IPS DF 6.9 (cell line): ENCODE measurements at regions not wholly inside any gene's neighbourhood (a gene's known extent, or its start where the extent isn't known, plus 50 kb on each side); places are given as distances from the start of the nearest gene placed in this dataset.

Source experiments
- DNase-seq: peaks from one replicate; pipeline ENCODE4 v3.0.0-alpha.2; 2013; ENCODE audit warnings: low read depth, low spot score
- H3K27ac ChIP-seq: one replicate; pipeline ENCODE4 v1.5.1; 2013; ENCODE audit warnings: low read length, control low read depth
- H3K27me3 ChIP-seq: 2 replicates; pipeline ENCODE4 v1.6.1; 2013; ENCODE audit warnings: mild to moderate bottlenecking, low read length; ENCODE audit not compliant: control insufficient read depth, insufficient read depth
- H3K36me3 ChIP-seq: 2 replicates; pipeline ENCODE4 v1.6.1; 2013; ENCODE audit warnings: low read length; ENCODE audit not compliant: control insufficient read depth, insufficient read depth
- H3K4me1 ChIP-seq: 2 replicates; pipeline ENCODE4 v1.6.1; 2013; ENCODE audit warnings: low read length; ENCODE audit not compliant: control insufficient read depth, insufficient read depth
- H3K4me3 ChIP-seq: 2 replicates; pipeline ENCODE4 v1.5.1; 2013; ENCODE audit warnings: mild to moderate bottlenecking, low read length
- H3K9me3 ChIP-seq: 2 replicates; pipeline ENCODE4 v1.6.1; 2013; ENCODE audit warnings: low read length, inconsistent platforms; ENCODE audit not compliant: control insufficient read depth, insufficient read depth
- WGBS: extraction: QIAGEN DNeasy Blood & Tissue Kit; methylation state at CpG from one replicate; pipeline ENCODE4 v1.1.7; 2013; ENCODE audit warnings: mixed read lengths, missing lambda C conversion rate; ENCODE audit not compliant: insufficient read length, insufficient coverage; 5-methylcytosine and 5-hydroxymethylcytosine counted together

GRCh38 chr3:102660653-102661052 is 225.8 kb downstream of the ZPLD1 start:
- no peak overlapping the region for H3K4me3 ChIP-seq
- no peaks in the 10 kb centered on the region for H3K9me3 ChIP-seq
- DNase-seq: no peak
- H3K4me1 ChIP-seq: no peaks in the 10 kb centered on the region
- H3K27me3 ChIP-seq: no peaks in the 10 kb centered on the region
- H3K27ac ChIP-seq: no peak overlapping the region
- no peaks in the 10 kb centered on the region for H3K36me3 ChIP-seq
- no CpG with 5 or more reads among the region's 3 CpGs for WGBS

DNA sequence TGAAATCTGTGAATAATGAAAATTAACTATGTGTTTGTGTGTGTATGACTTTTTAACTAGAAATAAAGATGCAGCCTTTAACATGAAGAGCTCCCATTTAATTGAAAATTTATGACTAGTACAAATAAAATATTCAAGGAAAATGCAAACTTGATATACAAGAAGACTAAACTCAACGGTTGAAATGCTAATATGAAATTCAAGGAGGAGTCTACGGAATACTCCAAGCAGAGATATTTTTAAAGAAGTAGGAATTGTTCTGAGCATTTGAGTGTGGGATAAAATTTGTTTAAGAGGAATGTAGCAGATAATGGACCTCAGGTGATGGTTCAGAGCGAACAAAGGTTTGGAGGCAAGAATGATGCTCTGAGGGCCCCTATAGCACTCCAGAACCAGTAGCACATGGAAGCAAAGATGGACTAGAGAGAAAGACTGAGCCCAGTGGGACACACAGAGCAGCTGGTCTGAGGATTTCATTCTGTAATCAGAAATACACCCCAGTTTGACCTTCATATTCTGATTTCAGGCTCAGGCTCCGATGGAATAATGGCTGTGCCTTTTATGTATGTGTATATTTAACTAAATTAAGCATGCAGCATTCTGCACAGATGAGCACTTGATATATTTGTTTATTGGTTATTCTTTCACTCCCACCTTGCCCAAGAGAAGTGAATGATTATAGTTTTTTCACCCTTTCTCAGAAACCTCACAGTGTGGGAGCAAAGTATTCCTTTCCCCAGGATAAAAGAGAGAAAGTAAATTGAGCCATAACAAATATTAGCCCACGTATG is 227.1 kb downstream of the ZPLD1 start:
- Histone ChIP-seq H3K4me3 (no peak overlapping the region), H3K27ac (no peak overlapping the region), H3K9me3 (no peaks in the 10 kb centered on the region), H3K4me1 (no peaks in the 10 kb centered on the region), H3K27me3 (no peaks in the 10 kb centered on the region), H3K36me3 (no peaks in the 10 kb centered on the region)
- WGBS: no CpG with 5 or more reads among the region's 5 CpGs
- DNase-seq: no peak

- no peak for DNase-seq
- Histone ChIP-seq H3K36me3 (no peaks in the 10 kb centered on the region), H3K9me3 (no peaks in the 10 kb centered on the region), H3K27me3 (no peaks in the 10 kb centered on the region), H3K27ac (no peak overlapping the region), H3K4me1 (no peaks in the 10 kb centered on the region), H3K4me3 (no peak overlapping the region)
These were observed 227.6 kb downstream of the ZPLD1 start for GRCh38 chr3:102662498-102662772.

GRCh38 chr3:102664126-102664525 is 229.3 kb downstream of the ZPLD1 start:
- WGBS: no CpG with 5 or more reads among the region's 6 CpGs
- H3K36me3 ChIP-seq: no peaks in the 10 kb centered on the region
- H3K4me1 ChIP-seq: no peaks in the 10 kb centered on the region
- H3K4me3 ChIP-seq: no peak overlapping the region
- H3K27ac ChIP-seq: no peak overlapping the region
- H3K9me3 ChIP-seq: no peaks in the 10 kb centered on the region
- no peaks in the 10 kb centered on the region for H3K27me3 ChIP-seq
- DNase-seq: no peak

DNA sequence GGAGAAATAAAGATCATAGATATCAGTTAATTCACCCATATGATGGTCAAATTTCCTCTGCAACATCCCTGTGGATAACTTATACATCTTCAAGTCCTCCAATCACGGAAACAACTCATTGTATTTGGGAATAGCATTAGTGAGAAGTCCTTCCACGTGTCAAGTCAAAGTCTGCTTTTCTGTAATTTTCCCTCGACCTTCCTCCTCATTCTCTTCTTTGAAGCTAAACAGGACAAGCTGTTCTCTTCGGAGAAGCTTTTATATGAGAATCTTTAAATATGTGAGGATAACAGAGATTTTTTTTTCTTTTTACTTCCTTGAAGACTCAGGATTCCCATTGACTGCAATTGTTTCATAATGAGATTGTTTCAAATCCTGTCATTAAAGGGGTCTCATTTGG is 230.4 kb downstream of the ZPLD1 start:
- Histone ChIP-seq H3K9me3 (no peaks in the 10 kb centered on the region), H3K4me1 (no peaks in the 10 kb centered on the region), H3K36me3 (no peaks in the 10 kb centered on the region), H3K27ac (no peak overlapping the region), H3K4me3 (no peak overlapping the region), H3K27me3 (no peaks in the 10 kb centered on the region)
- DNase-seq: no peak
- no CpG with 5 or more reads among the region's 4 CpGs for WGBS

DNA sequence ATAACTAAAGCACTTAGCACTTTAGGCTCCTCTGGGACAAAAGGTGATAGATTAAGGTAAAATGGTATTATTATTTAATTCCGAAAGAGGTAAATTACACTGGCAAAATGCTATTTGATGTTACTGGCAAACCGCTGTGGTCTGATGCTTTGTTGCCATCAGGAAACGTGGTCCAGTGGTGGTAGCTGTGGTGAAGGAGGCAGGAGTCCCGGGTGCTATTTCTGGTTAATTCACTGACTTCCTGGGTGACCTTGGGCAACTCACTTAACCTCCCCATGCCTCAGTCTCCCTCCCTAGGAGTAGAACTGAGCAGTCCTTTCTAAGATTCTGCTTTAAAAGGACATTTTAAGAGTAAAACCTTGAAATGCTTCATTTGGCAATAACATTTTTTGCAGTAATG is 233.4 kb downstream of the ZPLD1 start:
- Histone ChIP-seq H3K27me3 (no peaks in the 10 kb centered on the region), H3K36me3 (no peaks in the 10 kb centered on the region), H3K27ac (no peak overlapping the region), H3K4me1 (no peaks in the 10 kb centered on the region), H3K4me3 (no peak overlapping the region), H3K9me3 (no peaks in the 10 kb centered on the region)
- no CpG with 5 or more reads among the region's 4 CpGs for WGBS
- DNase-seq: no peak

GRCh38 chr3:102670986-102671385 is 236.2 kb downstream of the ZPLD1 start:
- Histone ChIP-seq H3K9me3 (no peaks in the 10 kb centered on the region), H3K27ac (no peak overlapping the region), H3K4me1 (peaks cover 2% of the 10 kb centered on the region; the same call in 1 of the 2 replicates), H3K4me3 (no peak overlapping the region), H3K36me3 (no peaks in the 10 kb centered on the region), H3K27me3 (no peaks in the 10 kb centered on the region)
- WGBS: no CpG with 5 or more reads among the region's 2 CpGs
- DNase-seq: no peak

DNA sequence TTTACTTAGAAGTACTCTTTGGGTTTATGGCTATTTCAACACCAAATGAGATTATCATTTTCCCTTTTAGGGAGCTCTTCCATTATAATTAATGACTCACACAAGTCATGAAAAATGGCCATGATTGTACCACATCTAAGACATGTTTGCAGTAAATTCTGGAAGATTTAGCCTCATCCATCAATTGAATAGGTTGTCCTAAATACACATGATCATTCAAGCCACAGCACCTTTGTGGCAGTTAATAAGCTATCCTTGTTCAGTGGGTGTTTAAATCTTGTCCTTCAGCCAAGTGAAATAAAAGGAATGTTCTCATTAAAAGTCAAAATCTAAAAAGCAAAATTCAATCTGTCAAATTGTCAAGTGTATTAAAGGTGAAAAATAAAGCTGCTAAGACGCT is 237.5 kb downstream of the ZPLD1 start:
- no CpG with 5 or more reads among the region's 1 CpG for WGBS

GRCh38 chr3:102673271-102674115 is 238.7 kb downstream of the ZPLD1 start:
- Histone ChIP-seq H3K27me3 (no peaks in the 10 kb centered on the region), H3K36me3 (no peaks in the 10 kb centered on the region), H3K4me1 (peaks cover 2% of the 10 kb centered on the region; the same call in 1 of the 2 replicates), H3K9me3 (no peaks in the 10 kb centered on the region), H3K4me3 (no peak overlapping the region), H3K27ac (no peak overlapping the region)
- DNase-seq: peak; percentile 43
- no CpG with 5 or more reads among the region's 16 CpGs for WGBS

More for the DNA sequence above, 237.5 kb downstream of the ZPLD1 start:
- no peak overlapping the region for H3K27ac ChIP-seq
- DNase-seq: no peak
- H3K4me3 ChIP-seq: no peak overlapping the region
- no peaks in the 10 kb centered on the region for H3K27me3 ChIP-seq
- no peaks in the 10 kb centered on the region for H3K9me3 ChIP-seq
- H3K36me3 ChIP-seq: no peaks in the 10 kb centered on the region
- H3K4me1 ChIP-seq: peaks cover 2% of the 10 kb centered on the region; the same call in 1 of the 2 replicates

DNA sequence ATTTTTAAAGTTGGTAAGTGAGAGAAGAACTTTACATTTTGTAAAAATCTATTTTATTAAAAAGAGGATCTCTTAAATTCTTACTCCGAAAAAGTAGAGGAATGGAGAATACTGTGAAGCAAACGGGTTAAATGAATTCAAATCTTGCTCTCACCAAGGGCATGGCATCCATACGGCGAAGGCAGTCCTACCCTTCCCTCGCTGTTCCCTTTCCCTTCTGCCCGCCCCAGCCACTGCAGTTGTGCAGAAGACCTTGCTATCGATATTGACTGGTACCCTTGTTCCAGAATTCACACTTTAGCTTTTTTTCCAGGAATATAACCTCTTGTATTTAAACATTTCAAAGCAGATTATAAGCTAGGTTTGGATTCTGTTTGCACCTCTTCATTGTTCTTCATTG is 239.5 kb downstream of the ZPLD1 start:
- Histone ChIP-seq H3K27ac (no peak overlapping the region), H3K4me3 (no peak overlapping the region), H3K9me3 (no peaks in the 10 kb centered on the region), H3K36me3 (no peaks in the 10 kb centered on the region), H3K4me1 (peaks cover 2% of the 10 kb centered on the region; the same call in 1 of the 2 replicates), H3K27me3 (no peaks in the 10 kb centered on the region)
- WGBS: no CpG with 5 or more reads among the region's 7 CpGs
- DNase-seq: no peak
